ENCODE measurements at regions not wholly inside any gene's neighbourhood (a gene's known extent, or its start where the extent isn't known, plus 50 kb on each side); places are given as distances from the start of the nearest gene placed in this dataset.

DNA sequence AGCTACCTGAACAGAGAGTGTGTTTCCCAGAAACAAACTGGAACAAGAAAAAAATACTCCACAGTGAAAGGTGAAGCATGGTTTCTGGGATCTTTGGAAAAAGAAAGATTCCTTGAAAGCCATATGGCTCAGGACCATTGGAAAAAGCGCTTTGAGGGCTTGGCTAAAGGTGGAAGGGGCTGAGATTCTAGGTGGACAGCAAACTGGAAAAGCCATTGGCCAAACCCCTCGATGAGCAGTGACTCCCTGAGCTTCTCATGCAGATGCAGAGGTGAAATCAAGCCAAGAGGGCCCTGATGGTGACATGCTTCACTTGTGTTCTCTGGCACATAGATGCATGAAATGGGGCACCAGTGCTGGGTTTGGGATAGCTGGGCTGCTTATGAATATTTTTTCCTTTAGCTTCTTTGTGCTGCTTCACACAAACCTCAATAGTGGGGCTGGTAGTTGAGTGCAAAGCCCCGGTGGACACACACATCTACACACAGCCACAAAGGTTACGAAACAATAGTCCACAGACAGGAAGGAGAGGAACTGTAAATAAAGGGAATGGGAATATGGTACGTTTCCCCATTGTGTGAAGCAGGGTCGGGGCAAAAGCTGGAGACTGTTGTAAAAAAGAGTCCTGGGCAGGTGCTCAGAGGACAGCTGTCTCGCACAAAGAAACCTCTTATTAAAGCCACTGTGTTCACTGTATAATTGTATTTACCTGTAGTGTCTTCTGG lies 117.8 kb downstream of the FOXA2 start:
- no peak for DNase-seq (ENCODE audit: low read depth in 2 of 2)

DNA sequence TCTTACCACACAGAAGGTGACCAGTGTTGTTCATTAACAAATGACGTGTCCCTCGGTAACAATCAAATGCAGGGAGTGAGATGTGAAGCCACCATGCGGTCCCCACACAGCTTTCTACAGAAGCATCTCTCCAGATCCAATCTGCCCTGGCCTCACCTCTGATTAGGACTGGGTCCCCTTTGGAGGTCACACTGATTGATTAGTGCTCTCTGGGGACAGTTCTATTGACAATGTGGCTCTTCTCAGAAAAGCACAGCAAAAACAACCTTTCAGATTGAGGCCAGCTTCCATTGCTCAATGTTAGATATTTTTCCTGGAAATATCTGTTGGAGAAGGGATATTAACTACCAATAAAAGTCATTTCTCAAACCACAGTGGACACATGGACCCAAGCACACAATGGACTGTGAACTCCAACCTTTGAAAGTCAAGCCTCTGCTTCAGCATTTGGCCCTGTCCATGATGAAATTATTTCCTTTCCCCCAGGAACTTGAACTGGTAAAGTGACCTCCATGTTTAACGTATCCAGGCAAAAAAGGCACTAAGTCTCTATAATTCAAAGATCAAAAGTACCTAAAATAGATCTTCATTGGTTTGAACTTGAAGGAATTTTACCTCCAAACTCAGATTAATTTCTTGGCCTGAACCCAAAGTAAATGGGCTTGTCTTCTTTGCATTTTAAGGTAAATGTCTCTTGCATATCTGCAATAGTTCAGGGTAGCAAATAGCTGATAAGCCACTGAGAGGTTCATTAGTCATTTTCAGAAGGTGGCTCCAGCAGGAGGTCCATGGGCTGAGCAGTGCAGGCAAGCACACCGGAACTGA lies 118.5 kb downstream of the FOXA2 start:
- DNase-seq (ENCODE audit: low read depth in 2 of 2), result no peak

DNA sequence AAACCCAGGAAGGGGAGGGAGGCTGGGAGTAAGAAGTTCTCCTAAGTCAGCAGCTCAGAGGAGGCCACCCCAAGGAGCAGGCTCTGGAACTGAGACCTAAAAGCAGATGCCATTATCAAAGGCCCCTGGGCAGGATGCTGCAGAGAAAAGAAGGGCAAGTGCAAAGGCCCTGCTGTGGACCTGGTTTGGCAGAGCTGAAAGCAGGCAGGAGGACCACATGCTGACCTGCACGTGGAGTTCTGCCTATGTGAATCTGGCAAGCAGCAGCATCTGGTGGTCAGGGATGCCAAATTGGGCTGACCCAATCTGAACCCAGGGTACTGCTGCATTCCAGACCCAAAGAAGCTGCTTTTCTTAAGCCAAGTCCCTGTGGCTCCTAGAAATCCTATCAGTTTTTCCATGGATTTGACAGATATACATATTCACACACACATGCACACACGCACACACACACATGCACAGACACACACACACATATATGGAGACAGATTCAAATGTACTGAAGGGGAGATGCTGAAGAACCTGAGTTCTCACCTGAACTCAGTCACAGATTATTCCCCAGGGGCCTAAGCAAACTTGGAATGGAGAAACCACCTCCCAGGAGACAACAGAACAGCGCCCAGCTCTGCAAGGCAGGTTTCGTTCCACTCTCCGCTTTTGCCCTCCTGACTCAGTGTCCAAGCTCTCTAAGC lies 119.9 kb downstream of the FOXA2 start:
- DNase-seq (ENCODE audit: low read depth in 2 of 2), result no peak

DNA sequence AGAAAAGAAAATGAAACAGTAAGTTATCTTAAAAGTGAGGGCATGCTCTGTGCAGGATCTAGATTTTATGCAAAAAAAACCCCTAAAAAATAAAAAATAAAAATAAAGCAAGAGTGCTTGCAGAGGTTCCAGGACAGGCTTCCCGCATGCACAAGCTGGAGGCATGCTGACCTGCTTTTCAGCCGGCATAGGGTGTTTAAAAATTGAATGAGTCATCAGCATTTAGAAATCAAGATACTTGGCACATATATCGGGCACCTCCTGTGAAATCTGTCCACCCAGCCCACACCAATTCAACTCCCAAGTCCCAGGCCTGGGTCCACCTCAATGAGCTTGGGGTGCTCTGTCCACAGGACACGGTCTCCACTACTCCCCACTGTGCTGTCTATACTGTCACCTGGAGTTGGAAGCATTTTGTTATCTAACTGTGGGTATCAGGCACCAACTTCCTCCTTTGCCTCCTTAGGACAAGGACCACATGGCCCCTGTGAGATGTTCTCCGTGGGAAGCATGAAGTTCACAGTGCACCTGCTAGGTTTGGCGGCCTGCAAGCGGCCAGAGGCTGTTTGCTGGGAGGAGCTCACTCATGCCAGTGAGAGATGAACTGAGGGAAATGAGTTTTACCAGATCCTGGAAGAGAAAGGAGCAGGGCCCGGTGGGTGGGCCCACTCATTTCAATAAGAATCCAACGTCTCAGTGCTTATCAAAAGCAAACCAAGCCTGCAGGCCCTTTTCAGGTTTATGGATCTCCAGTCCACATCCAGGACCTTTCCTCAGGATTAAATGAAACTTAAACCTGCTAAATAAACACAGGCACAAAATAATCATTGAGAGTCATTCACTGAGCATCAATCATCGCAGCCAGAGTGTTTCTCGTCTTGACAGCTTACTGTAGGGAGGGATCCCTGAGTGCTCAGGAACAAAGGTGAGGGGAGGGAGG lies 121.1 kb downstream of the FOXA2 start:
- no peak for DNase-seq (ENCODE audit: low read depth in 2 of 2)

GRCh38 chr20:22460803-22461202 lies 123.6 kb downstream of the FOXA2 start:
- no peak for DNase-seq (ENCODE audit: low read depth in 2 of 2)

- no peak for DNase-seq (ENCODE audit: low read depth in 2 of 2)
Measured at GRCh38 chr20:22460231-22460630, 124.1 kb downstream of the FOXA2 start.

DNA sequence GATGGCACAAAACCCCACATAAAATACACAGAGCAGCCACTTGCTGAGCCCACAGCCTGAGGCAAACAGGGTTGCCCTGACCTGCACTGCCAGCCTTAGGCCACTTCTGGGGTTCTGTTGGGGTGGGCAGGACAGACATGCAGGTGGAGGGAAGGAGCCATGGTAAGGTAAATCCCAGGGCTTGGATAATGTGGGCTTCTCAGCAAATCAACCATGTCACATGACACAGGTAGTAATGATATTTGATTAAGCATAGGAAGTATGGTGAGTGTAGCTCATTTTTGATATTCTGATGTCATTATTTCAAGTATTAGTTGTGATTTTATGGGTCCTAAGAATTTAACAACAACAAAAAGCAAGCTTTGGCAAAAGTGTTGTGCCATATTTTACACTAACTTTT lies 124.6 kb downstream of the FOXA2 start:
- DNase-seq (ENCODE audit: low read depth in 2 of 2), result no peak

DNA sequence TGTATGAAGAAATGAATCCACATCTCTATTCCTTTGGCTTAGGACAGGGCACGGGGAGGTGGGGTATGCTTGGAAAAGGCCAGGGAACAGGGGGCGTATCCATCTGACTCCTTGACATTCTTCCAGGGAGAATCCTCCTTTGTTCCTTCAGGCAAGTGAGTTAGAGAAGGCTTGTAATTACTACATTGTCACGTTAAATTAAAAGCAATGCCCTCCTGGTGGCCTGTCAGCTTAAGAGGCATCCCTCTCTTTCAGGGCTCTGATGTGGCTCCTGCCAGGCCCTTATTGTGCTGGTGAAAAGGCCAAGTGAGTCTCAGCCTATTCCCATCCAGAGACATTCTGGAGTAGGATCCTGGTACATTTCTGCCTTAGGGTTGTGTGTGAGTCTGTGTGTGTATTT lies 128.3 kb downstream of the FOXA2 start:
- no peak for DNase-seq (ENCODE audit: low read depth in 2 of 2)

DNA sequence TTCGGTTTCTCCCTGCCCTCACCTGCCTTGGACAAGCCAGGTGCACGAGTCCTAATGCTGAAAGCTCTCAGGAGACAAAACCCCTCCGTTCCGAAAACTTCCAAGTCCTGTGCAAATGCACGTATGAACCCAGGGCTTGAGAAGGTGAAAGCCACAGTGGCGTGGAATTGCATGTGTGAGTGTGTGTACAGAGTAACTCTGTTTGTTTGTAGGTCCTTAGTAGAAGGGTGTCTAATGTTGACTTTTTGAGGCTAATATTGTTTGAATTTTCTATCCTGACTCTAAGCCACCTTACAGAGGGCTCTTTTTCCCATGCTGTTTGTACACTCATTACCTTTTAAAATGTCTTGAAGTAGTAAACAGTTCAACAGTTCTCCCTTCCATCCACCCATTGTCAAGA lies 129.1 kb downstream of the FOXA2 start:
- no peak for DNase-seq (ENCODE audit: low read depth in 2 of 2)

DNA sequence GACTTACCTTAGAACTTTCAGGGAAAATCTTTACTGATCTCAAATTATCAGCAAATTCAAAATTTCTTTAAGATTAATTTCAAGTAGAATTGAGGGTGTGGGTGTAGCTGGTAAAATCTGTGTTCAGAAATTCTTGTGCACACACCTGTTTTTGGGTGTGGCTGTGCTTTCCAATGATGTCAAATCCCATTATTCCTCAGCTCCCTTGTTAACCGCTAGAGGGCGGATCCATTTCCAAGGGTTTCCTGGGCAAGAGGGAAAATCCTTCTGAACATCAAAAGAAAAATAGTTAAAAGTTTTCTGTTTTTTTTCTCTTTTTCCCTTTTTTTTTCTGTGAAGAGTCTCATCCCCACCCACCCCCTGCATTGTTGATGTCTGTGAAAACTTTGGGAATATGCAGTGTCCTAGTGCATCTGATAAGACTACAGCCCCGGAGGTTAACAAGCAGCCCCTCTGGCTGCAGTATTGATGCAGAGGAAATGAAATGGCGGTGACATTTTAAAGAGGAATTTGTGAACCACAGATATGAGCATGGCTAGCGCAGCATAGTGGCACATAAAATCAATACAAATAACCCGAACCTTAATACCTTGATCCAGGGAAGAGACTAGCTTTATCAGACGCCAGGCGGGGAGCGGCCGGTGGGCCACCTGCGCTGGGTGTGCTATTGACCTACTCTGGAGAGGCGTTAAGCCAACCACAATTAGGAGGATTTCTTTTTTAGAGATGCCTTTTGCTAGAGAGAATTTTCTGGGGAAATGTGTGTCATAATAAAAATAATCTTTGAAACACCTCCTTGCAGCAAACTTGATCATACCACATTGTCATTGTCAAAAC lies 130.9 kb downstream of the FOXA2 start:
- DNase-seq (ENCODE audit: low read depth in 2 of 2), result no peak

DNA sequence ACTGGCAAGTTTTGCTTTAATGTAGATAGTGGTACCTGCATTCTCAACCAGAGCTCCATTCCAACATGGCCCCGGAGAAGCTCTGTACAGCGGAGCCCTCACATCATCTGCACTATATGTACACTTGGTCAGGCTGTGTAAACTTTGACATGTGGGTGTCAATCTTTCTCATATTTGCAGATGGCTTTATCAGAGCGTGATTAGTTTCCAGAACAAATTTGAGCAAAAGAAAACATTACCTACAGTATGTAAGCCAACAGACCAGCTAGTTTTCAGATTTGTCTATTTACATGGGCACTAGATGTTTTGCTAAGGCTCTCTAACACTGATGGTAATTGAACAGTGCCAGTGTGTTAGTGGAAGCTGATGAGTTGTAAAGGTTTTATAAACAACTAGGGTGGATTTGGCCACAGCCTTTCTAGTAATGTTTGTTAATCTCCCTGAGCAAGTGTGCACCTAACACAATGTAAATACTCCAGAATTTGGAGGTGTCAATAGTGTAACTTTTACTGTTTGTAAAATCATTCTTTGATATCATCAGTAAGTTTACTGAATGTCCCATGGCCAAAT lies 131.8 kb downstream of the FOXA2 start:
- no peak for DNase-seq (ENCODE audit: low read depth in 2 of 2)

GRCh38 chr20:22450537-22450936 lies 133.8 kb downstream of the FOXA2 start:
- no peak for DNase-seq (ENCODE audit: low read depth in 2 of 2)

DNA sequence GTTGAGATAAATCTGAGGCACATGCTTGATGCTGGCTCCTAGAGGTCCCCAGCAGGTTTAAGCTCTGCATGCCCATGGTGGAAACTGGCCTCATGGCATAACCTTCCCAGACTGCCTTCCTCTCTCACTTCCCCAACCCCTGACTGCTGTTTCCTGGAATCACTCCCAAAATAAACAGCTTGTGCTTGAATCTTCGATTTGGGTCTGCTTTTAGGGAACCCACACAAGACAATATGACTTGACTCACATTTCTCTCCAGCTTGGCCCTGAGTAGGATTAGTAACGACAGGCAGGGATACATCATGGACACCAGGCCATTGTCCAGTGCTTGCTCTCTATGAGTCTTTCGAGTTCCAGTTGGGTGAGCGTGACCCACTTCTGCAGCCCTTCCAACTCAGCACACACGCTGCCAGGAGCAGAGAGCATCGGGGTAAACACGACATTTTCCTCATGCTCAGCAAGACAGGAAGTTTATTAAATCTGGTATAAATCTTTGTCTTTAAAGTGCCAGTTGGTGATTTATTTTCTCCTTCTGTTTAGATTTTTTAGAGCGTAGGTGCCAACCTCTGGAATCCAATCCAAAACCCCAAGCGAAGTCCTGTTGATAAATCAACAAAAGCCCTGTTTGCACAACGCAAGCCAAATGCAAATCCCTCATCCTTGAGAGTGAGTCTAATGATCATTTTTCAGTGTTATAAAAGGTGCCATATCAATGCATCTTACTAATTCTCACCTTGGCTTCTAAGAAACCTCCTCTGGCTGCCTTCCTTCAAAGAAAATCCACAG lies 135.0 kb downstream of the FOXA2 start:
- DNase-seq (ENCODE audit: low read depth in 2 of 2), result no peak

DNA sequence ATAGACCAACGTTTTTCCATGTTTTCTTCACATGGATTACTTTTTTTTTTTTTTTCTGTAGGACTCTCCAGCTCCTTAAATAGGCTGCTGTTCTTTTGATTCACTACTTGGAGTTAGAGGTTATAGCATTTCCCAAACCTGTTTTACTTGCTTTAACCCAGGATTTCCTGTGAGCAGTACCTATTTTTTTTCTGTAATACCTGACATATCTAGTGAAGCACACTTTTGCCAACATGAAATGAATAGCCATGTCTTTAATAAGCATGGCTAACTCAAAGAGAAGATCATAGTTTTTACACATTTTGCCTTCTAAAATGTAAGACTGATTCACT lies 137.0 kb downstream of the FOXA2 start:
- no peak for DNase-seq (ENCODE audit: low read depth in 2 of 2)

DNA sequence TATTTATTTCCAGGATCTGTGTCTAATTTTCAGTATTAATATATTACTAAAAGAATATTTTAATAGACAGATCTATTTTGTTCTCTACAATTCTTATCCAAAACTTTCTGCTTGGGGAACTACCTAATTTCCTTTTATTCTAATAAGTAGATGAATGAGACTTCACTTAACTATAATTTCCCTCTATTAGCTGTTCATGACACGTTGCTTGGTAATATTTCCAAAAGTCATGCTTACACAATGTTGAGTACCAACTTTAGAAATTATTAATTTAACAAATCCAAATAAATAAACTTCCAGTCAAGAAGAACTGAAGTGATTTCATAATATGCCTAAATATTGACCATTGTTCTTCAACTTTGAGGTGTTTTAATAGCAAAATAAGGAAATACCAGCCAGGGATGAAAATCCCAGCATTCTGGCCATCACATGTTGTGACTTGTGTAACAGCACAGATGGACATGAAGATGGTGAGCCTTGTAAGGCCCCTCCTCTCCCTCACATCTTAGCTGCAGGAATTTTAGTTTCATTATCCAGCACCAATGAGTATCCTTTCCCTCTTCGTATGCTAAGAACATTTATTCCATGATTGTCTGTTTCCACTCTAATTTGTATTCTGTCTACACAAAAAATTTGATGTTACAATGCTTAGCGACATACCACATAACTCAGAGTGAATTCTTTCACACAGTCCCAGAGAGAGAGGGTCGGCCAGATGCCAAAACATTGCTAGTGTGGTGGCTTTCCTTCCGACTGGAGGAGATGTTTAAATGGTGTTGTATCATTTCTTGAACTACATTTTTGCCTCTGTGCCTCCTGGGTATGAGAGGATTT lies 137.5 kb downstream of the FOXA2 start:
- DNase-seq (ENCODE audit: low read depth in 2 of 2), result no peak

DNA sequence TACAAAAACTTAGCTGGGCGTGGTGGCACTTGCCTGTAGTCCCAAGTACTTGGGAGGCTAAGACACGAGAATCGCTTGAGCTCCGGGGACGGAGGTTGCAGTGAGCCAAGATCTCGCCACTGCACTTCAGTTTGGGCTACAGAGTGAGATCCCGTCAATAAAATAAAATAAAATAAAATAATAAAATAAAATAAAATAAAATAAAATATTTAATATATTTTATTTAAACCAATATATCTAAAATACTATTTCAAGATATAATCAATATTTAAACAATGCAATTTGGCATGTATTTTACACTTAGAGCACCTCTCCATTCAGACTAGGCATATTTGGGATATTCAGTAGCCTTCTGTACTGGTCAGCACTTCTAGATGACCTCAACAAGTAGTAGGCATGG lies 142.1 kb downstream of the FOXA2 start:
- DNase-seq (ENCODE audit: low read depth in 2 of 2), result no peak

DNA sequence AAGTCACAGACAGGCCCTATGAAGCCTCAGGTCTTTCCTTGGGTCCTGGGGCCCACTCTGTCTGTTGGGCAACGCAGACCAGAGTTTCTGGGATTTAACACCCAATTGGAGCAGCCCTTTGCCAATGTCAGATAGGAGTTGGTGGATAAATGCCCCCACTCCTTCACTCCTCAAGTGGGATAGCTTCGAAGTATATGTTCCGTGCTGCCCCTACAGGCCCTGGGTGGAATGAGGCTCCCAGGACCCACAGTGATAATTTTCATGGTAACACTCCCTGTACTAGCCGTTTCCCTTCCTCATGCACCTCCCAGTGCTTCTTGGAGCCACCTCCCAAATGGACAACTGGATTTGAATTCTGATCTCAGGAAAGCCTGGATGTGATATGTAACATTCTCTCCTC lies 145.4 kb downstream of the FOXA2 start:
- DNase-seq (ENCODE audit: low read depth in 2 of 2), result no peak

DNA sequence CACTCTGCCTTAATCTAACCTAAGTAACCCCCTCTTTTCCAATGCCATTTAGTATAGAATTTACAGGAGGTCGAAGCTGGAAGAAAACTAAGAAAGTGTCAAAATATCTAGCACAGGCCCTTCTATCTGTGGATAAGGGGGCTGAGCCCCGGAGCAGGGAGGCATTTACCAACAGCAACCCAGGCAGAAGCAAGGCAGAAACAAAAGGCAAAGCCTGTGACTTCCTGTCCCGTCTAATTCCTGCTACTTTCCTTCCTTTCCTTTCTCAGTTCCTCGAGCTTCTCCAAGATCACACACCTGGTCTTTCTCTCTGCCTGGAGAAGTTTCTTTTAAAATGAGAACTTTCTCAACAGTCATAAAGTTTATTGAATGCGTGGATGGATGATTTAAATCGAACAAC lies 146.0 kb downstream of the FOXA2 start:
- no peak for DNase-seq (ENCODE audit: low read depth in 2 of 2)

DNA sequence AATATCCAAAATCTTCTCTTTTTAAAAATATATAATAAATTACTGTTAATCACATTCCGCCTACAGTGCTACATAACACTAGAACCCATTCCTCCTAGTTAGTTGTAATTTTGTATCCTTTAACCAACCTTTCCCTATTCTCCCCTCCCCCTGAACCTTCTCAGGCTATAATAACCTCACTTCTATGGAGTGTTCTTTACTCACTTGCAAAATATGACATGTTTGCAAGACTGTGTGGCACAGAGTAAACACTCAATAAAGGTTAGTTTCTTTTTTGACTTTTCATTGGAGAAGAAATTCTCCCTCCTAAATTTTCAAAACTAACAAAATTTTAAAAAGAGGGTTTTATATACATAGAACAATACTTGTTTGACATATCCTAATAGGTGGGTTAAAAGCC lies 147.0 kb downstream of the FOXA2 start:
- no peak for DNase-seq (ENCODE audit: low read depth in 2 of 2)

Measured in stimulated activated CD8-positive, alpha-beta memory T cell treated with anti-CD3 and anti-CD28 coated beads, Interleukin-7, amount 100 ng/mL, for 1 hour (primary cell).